Activated B cell treated with CpG ODN at 0.5 μM for 24 hours (primary cell): ENCODE measurements at regions not wholly inside any gene's neighbourhood (a gene's known extent, or its start where the extent isn't known, plus 50 kb on each side); places are given as distances from the start of the nearest gene placed in this dataset.

Experiments used
- ATAC-seq: fragments of 200-7000 bp; cut with Tn5 transposase; one replicate; pipeline ENCODE4 v1.10.0; 2021; ENCODE audit warnings: low read depth, mild to moderate bottlenecking, moderate library complexity
- CTCF ChIA-PET: fragments of 350-600 bp; sonication (Branson Sonifier 250); formaldehyde crosslinking; loops from one replicate; lab custom pipeline; 2021; ENCODE audit warnings: antibody characterized with exemption; lab: Charles Lee
- POLR2A ChIA-PET: fragments of 350-600 bp; sonication (Branson Sonifier 250); formaldehyde crosslinking; loops from one replicate; lab custom pipeline; 2021; ENCODE audit warnings: antibody characterized with exemption; lab: Charles Lee
- DNase-seq: peaks from one replicate; pipeline ENCODE4 v3.0.0; 2022
- H3K27ac Mint-ChIP-seq: one replicate; pipeline ENCODE4 v1.8.0; 2020; ENCODE audit warnings: mixed read lengths
- H3K27me3 Mint-ChIP-seq: one replicate; pipeline ENCODE4 v1.8.0; 2021; ENCODE audit warnings: mixed read lengths
- H3K36me3 Mint-ChIP-seq: one replicate; pipeline ENCODE4 v1.8.0; 2021; ENCODE audit warnings: low read depth, mixed read lengths
- H3K4me1 Mint-ChIP-seq: one replicate; pipeline ENCODE4 v1.8.0; 2021; ENCODE audit warnings: mixed read lengths
- H3K4me3 Mint-ChIP-seq: one replicate; pipeline ENCODE4 v1.8.0; 2020; ENCODE audit warnings: mild to moderate bottlenecking, mixed read lengths
- H3K9me3 Mint-ChIP-seq: one replicate; pipeline ENCODE4 v1.8.0; 2020; ENCODE audit warnings: mixed read lengths
- CTCF ChIP-seq: fragments of 200-600 bp; IDR thresholded peaks from one replicate; pipeline ENCODE4 v1.8.0; 2022; ENCODE audit warnings: antibody characterized with exemption, mild to moderate bottlenecking
- intact Hi-C: fragments of 100-400 bp; cut with micrococcal nuclease; formaldehyde crosslinking; loops from one replicate; pipeline ENCODE4 v1.15.1; 2024

GRCh38 chr11:101277036-101277435, 147.4 kb upstream of the PGR start:
- intact Hi-C loops: no loop called here
- ChIA-PET POLR2A (no interaction called here), CTCF (no interaction called here)
- no peak for DNase-seq
- H3K9me3 Mint-ChIP-seq: peaks cover 4% of the 10 kb centered on the region
- ATAC-seq: no peak
- TF ChIP-seq CTCF: no peak
- no peak overlapping the region for H3K4me3 Mint-ChIP-seq
- H3K27me3 Mint-ChIP-seq: no peaks in the 10 kb centered on the region
- H3K36me3 Mint-ChIP-seq: no peaks in the 10 kb centered on the region
- no peak overlapping the region for H3K27ac Mint-ChIP-seq
- no peaks in the 10 kb centered on the region for H3K4me1 Mint-ChIP-seq

- no peak overlapping the region for H3K4me3 Mint-ChIP-seq
- ChIA-PET CTCF (no interaction called here), POLR2A (no interaction called here)
- no peak for DNase-seq
- H3K4me1 Mint-ChIP-seq: no peaks in the 10 kb centered on the region
- H3K27ac Mint-ChIP-seq: no peak overlapping the region
- H3K9me3 Mint-ChIP-seq: peaks cover 1% of the 10 kb centered on the region
- no peaks in the 10 kb centered on the region for H3K27me3 Mint-ChIP-seq
- intact Hi-C loops: no loop called here
- TF ChIP-seq CTCF: no peak
- ATAC-seq: no peak
- no peaks in the 10 kb centered on the region for H3K36me3 Mint-ChIP-seq
Measured at GRCh38 chr11:101269990-101270660, 140.5 kb upstream of the PGR start.

GRCh38 chr11:101269390-101269789, 139.8 kb upstream of the PGR start:
- Mint-ChIP-seq H3K27me3 (no peaks in the 10 kb centered on the region), H3K4me3 (no peak overlapping the region), H3K9me3 (peaks cover 1% of the 10 kb centered on the region), H3K27ac (no peak overlapping the region), H3K36me3 (no peaks in the 10 kb centered on the region), H3K4me1 (no peaks in the 10 kb centered on the region)
- DNase-seq: no peak
- TF ChIP-seq CTCF: no peak
- POLR2A ChIA-PET: no interaction called here
- ATAC-seq: no peak
- CTCF ChIA-PET: no interaction called here
- intact Hi-C loops: no loop called here

GRCh38 chr11:101267654-101268053, 138.0 kb upstream of the PGR start:
- intact Hi-C loops: no loop called here
- H3K27ac Mint-ChIP-seq: no peak overlapping the region
- no peak overlapping the region for H3K4me3 Mint-ChIP-seq
- H3K9me3 Mint-ChIP-seq: peaks cover 1% of the 10 kb centered on the region
- no peak for ATAC-seq
- no peaks in the 10 kb centered on the region for H3K27me3 Mint-ChIP-seq
- no peaks in the 10 kb centered on the region for H3K36me3 Mint-ChIP-seq
- no peak for DNase-seq
- H3K4me1 Mint-ChIP-seq: no peaks in the 10 kb centered on the region
- ChIA-PET POLR2A (no interaction called here), CTCF (no interaction called here)
- TF ChIP-seq CTCF: no peak

GRCh38 chr11:101264306-101264705, 134.7 kb upstream of the PGR start:
- H3K27me3 Mint-ChIP-seq: no peaks in the 10 kb centered on the region
- no peaks in the 10 kb centered on the region for H3K36me3 Mint-ChIP-seq
- H3K9me3 Mint-ChIP-seq: peaks cover 1% of the 10 kb centered on the region
- DNase-seq (no peak), ATAC-seq (no peak)
- no peak overlapping the region for H3K4me3 Mint-ChIP-seq
- CTCF ChIA-PET: no interaction called here
- POLR2A ChIA-PET: no interaction called here
- H3K27ac Mint-ChIP-seq: no peak overlapping the region
- intact Hi-C loops: no loop called here
- TF ChIP-seq CTCF: no peak
- H3K4me1 Mint-ChIP-seq: no peaks in the 10 kb centered on the region
